HG03520 (cell line): ENCODE measurements at regions not wholly inside any gene's neighbourhood (a gene's known extent, or its start where the extent isn't known, plus 50 kb on each side); places are given as distances from the start of the nearest gene placed in this dataset.

Experiments
- ATAC-seq: cut with Tn5 transposase; IDR thresholded peaks from one replicate; pipeline ENCODE4 v1.9.1; 2021; ENCODE audit warnings: mild to moderate bottlenecking, moderate library complexity; ENCODE audit not compliant: unreplicated experiment

GRCh38 chr4:35950442-35950841, 293.9 kb downstream of the ARAP2 start:
- no peak for ATAC-seq

DNA sequence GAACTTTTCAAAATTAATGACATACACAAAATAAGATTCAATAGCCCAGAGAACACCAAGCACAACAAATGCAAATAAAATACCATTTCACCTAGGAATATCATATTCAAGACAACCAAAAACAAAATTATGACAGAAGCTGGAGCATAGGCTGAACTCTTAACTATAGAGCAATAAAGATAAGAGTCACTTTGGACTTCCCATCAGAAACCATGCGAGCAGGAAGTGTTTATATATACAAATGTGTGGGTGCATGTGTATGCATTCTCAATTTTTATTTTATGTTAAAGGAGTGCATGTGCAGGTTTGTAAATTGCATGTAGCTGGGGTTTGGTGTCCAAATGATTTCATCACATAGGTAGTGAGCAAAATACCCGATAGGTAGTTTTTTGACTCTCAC, 291.6 kb downstream of the ARAP2 start:
- ATAC-seq, result no peak

GRCh38 chr4:35963383-35963782, 280.9 kb downstream of the ARAP2 start:
- ATAC-seq, result no peak

- no peak for ATAC-seq
These were observed 280.3 kb downstream of the ARAP2 start for GRCh38 chr4:35963974-35964515.

DNA sequence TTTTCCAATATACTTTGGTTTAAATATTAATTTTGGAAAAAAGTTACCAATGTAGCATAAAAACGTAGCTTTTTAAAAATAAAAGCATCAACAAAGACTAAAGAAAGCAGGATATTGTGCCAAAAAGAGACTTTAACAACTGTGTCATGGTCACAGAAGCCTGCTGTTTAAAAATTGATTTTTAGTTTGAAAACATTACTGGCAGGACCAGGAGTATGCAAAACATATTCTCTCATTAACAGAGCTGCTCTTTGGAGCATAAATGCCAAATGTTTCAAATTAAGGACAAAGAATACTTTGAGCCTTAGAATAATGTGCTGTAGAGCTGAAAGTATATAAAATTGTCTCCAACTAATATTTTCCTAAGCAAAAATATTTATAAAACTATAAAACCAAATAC, 279.0 kb downstream of the ARAP2 start:
- no peak for ATAC-seq

- ATAC-seq, result peak; percentile 41
These were observed 277.7 kb downstream of the ARAP2 start for GRCh38 chr4:35966566-35966965.

DNA sequence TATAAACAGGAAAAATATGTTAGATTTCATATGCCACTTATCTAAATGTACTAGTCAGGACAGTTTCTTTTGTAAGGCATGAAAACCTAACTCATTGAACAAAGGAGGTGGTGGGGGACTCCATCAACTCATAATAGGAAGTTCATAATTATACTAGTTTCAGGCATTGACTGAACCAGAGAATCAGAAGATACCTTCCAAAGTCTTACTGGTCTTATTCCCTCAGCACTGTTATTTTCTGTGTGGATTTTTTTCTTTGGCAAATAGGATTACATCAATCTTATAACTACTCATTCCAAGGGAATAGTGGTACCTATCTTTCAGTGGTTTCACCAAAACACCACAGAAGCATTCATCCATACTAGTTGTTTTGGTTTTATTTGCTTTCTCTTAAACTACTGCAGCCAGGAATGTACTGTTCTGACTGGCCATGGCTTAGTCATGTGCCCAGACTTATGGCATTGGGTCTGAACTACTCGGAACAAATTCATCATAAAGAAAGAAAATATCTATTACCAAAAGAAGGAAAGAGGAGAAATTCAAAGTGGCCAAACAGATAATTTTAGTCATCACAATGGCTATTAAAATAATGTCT, 273.9 kb downstream of the ARAP2 start:
- peak; percentile 44 for ATAC-seq

- ATAC-seq, result no peak
These were observed 271.5 kb downstream of the ARAP2 start for GRCh38 chr4:35972814-35973213.

- peak; percentile 63 for ATAC-seq
These were observed 268.5 kb downstream of the ARAP2 start for GRCh38 chr4:35975617-35976355.

DNA sequence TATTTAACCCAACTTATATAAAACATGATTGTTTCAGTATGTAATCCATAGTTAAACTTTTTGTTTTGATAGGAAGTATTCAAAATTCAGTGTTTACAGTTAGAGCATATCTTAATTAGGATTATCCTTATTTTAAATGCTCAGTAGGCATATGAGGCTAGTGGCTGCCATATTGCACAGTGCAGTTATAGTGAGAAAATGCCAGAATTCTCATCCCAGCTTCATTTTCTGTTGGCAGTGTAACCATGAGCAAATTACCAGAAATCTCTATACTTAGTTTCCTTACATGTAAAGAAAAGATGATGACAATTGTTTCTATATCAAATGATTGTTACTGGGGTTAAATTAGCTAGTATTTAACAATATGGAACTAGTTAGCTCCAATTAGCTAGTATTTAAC, 265.8 kb downstream of the ARAP2 start:
- no peak for ATAC-seq

- no peak for ATAC-seq
These were observed 262.0 kb downstream of the ARAP2 start for GRCh38 chr4:35982318-35982717.

DNA sequence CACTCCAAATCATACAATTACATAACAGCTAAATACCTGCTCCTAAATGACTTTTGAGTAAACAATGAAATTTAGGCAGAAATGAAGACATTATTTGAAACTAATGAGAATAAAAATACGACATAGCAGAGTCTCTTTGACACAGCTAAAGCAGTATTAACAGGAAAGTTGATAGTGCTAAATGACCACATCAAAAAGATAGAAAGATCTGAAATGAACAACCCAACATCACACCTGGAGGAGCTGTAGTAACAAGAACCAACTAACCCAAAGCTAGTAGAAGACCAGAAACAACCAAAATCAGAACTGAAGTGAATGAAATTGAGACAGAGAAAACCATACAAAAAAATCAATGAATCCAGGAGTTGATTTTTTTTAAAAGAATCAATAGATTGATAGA, 257.8 kb downstream of the ARAP2 start:
- ATAC-seq, result no peak

DNA sequence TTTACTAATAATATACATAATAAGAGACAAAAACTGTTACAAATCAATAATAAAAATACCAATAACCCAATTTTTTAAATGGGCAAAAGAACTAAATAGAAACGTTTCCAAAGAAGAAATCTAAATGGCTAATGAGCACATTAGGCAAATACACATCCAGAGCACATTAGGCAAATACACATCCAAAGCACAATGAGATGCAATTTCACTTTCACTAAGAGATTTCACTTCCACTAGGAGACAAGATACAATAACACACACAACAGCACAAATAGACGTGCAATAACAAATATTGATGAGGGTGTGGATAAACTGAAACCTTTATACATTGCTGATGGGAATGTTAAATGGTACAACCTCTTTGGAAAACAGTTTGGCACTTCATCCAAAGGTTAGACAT, 250.7 kb downstream of the ARAP2 start:
- ATAC-seq, result no peak

- no peak for ATAC-seq
These were observed 243.3 kb downstream of the ARAP2 start for GRCh38 chr4:36000941-36001557.

- no peak for ATAC-seq
These were observed 241.3 kb downstream of the ARAP2 start for GRCh38 chr4:36003051-36003450.

GRCh38 chr4:36004204-36004851, 240.0 kb downstream of the ARAP2 start:
- no peak for ATAC-seq

DNA sequence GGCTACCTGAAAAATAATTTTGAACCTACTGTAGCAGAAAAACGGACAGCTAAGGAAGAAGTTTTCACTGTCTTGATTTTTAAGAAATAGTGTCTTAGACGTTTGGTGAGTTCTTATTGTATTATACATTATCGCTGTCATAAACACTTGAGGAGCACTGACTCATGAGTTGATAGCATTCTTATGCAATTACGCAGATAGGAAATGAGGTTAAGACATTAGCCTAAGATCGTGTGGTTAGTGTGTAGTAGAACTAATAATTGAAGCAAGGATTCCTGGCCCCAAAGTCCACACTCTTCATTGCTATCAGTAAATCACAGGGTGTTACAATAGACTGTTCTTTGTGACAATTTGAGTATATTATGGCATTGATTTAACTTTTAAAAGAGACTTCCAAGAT, 238.1 kb downstream of the ARAP2 start:
- no peak for ATAC-seq

GRCh38 chr4:36010397-36010929, 233.9 kb downstream of the ARAP2 start:
- no peak for ATAC-seq

DNA sequence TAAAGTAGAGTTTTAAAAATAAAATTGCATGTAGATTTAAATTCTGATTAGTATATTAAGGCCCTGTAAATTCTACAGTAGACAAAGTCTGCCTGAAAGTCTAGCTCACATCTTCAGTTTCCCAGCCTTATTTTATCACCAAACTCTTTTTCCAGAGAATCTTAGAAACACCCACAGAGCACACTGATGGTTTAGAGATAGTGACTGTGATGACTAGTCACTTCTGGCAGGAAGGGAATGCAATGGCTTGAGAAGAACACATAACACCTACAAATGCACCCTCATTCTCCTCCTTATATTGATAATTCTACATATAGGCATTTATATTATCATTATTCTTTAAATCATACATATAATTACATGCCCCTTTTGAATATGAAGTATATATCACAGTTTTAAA, 232.9 kb downstream of the ARAP2 start:
- ATAC-seq, result no peak

- no peak for ATAC-seq
These were observed 231.8 kb downstream of the ARAP2 start for GRCh38 chr4:36012503-36012902.

DNA sequence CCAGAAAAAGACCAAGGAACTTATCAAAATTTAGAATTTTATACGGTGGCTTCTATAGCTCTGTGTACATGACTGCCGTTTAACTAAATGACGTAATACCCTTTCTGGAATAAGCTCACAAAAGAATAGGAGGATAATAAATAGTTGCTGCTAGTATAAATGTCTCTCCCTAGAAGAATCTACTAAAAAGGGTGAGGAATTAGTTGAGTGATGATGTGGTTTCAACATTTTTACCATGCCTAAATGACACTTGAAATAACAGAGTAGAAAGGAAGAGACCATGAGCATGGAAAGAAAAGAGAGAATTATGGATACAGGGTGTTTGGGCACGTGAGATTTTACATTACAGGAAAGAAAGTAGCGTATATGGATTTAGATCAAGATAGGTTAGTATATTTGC, 231.1 kb downstream of the ARAP2 start:
- ATAC-seq, result no peak
